GM18502 (cell line): ENCODE measurements at regions not wholly inside any gene's neighbourhood (a gene's known extent, or its start where the extent isn't known, plus 50 kb on each side); places are given as distances from the start of the nearest gene placed in this dataset.

ENCODE experiments used
- ATAC-seq: cut with Tn5 transposase; IDR thresholded peaks from one replicate; pipeline ENCODE4 v1.9.1; 2021; ENCODE audit warnings: mild to moderate bottlenecking; ENCODE audit not compliant: unreplicated experiment, poor library complexity

DNA sequence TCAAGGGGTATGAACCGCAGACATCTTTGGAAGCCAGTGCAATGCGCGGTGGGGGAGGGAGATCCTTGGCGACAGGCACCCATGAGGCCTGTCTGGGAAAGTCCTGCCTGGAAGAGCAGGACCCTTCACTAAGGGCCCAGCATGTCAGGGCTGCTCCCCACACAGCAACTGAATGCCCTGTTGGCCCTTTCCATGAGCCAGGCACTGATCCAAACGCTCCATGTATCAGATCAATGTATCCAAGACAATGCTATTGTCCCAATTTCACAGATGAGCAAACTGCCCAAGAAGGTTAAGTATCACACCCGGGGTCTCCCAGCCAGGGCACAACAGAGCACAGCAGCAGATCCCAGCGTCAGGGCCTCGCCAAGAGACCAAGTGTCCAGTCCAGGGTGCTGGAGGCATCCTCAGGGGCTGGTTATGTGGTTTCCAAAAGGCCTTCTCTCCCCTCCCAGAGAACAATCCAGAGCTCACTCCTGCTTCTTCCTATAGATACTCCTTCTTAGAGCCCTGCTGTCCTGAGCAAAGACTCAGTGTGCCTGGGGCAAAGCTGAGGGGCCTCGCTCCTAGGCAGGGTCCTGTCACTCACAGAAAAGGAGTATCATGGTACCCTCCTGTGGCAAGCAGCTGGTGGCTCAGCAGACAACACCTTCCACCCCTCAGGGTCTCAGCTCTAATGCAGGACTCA lies 328.0 kb downstream of the NPHP4 start:
- no peak for ATAC-seq

DNA sequence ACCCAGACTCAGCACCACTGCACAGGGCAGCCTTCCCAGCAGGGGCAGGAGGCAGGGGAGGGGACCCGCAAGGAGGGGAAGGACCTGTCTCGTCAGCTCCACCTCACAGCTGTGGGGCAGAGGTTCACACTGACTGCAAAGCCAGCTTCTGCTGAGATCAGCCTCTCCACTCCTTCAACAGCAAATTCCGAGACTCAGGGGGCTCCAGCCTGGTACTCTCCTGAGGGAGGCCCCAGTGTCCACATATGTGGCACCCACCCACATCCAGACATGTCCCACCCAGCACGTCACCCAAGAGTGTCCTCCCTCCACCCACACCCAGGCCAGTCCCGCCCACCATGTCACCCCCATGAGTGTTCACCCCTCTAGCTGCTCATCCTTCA lies 329.5 kb downstream of the NPHP4 start:
- no peak for ATAC-seq

DNA sequence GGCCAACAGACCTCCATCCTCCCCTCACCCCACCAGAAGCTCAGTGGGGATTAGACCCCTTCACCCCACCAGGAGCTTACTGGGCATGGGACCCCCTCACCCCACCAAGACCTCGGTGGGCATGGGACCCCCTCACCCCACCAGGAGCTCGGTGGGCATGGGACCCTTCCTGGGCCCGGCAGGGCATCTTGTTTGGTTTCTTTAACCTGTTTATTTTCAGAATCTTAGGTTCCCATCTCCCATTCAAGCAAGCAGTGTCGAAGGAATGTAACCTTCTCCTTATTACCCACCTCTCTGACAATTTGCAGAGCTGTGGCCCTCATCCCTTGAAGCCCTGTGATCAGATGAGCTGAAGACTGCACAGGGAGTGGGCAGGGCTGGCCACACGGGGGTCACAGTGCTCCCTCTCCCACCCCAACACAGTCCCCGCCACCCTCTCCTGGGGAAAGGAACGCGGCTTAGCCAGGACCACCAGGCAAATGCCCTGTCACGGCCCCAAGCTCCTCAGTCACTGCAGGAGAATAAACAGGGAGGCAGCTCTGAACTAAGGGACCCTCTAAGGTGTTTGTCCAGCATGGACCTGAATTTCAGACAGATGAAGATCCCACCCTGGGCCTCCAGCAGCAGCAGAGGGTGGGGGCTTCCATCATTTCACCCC lies 330.0 kb downstream of the NPHP4 start:
- ATAC-seq = no peak

DNA sequence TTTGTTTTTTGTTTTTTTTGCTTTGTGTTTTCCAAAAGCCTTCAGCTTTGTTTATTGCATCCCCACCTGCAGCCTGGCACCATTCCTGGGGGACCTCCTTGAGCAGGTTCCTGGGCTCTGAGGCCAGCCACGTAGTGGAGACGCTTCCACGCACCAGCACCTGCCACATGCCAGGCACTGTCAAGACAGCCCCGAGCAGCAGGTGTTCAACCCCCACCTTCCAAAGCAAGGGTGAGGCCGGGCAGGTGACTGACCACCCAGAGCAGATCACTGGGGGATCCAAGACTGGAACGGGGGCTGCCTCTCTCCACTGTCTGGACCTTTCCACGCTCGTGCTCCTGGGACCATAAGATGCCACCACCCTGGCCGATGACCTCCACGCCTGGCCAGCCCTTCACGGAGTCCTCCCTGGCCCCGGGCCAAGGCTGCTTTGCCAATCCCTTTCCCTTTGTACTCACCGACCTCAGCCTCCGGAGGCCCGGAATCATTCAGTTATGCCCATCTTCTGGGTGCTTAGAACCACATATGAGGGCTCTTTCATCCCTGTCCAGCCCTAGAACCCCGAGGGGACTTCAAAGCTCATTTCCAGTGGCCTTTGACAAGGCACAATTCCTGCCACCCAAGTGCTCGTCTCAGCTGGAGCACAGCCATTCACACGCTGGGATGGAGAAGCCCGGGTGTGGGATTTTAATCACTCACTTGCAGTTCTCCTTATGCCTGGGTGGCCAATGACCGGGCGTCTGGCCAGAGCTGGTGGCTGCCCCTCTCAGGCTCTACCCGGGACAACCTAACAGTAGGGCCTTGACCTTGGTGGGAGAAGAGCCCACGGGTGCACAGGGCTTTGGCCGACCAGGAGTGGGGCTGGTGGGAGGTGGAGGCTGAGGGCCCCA lies 330.8 kb downstream of the NPHP4 start:
- no peak for ATAC-seq

DNA sequence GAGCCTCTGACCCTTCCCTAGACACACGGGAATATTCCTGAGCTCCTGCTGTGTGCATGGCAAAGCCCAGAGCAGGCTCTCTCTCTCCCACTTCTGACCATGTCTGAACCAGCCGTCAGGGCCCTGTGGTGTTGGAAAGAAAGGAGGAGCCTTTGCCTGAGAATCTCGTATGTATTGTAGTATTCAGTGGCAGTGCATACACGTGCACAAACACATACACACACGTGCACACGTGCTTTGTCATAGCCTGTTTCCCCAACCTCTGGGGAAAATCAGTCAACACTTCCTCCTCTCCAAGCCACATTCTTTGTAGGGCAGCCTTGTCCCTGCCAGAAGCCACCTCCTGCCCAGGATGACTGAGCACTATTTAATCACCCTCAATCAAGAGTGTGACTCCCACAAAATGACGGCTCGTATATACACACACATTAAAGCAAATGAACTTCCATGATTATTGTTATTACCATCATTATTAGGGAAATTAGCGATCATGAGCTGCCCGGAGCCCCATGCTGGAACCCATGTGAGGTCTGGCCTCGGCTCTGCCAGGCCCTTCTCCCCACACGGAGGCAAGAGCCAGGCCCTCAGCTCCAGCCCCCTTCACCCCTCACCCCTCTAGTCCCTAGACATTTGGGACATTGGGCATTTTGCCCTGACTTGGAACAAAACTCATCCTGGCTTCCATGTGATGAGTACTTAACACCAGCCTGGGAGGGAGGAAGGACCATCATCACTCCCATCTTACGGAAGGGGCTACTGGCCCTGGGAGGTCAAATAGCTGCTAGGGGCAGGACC lies 331.9 kb downstream of the NPHP4 start:
- no peak for ATAC-seq

DNA sequence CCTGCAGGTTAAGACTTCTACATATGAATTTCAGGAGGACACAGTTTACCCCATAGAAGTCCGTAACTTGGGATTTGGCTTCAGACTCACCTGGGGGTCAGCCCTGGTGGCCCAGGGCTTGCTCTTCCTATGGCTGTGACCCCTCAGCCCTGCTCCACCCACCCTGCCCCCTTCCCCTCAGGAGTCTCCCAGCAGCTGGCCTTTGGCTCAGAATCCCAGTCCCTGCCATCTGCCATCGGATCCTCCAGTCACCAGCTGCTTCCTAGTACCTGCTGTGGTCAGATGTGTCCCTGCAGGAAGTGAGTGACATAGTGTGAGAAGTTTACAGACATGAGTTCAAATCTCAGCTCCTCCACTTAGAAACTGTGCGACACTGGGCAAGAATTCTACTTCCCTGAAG lies 332.6 kb downstream of the NPHP4 start:
- no peak for ATAC-seq

DNA sequence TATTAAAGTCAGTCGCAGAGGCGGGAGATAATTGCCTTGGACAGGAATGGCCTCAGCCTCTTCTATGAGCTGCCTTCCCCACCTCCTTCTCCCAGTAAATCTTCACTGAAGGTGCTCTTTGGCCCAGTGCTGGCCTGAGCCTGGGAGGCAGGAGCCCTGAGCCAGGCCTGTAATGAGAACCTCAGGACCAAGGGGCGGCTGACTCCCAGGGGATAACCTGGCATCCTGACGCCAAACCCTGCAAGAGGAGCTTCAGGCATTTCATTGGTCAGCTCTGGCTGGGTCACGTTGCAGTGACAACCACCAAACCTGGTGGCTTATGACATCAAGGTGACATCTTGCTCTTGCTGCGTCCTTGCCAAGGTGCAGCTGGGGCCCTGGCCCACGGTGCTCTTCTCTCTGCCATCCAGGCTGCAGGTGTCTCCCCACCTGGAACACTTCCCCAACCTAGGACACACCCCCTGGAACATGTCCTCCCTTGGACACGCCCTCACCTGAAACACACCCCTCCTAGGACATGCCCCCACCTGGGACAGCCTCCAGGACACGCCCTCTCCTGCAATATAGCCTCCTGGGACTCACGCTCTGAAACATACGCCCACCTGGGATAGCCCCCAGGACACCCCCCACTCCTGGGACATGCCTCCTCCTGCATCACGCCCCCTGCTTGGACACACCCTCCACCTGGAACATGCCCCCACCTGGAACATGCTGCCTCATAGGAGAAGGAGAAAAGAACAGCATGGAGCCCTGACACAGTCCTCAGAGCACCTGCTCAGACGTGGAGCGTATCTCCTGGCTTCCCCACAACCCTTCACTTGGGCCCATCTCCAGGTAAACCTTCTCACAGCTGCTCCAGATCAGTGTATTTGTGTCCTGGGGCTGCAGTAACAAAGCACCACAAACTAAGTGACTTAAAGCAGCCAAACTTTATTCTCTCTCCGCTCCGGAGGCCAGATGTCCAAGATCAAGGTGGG lies 333.6 kb downstream of the NPHP4 start:
- no peak for ATAC-seq

DNA sequence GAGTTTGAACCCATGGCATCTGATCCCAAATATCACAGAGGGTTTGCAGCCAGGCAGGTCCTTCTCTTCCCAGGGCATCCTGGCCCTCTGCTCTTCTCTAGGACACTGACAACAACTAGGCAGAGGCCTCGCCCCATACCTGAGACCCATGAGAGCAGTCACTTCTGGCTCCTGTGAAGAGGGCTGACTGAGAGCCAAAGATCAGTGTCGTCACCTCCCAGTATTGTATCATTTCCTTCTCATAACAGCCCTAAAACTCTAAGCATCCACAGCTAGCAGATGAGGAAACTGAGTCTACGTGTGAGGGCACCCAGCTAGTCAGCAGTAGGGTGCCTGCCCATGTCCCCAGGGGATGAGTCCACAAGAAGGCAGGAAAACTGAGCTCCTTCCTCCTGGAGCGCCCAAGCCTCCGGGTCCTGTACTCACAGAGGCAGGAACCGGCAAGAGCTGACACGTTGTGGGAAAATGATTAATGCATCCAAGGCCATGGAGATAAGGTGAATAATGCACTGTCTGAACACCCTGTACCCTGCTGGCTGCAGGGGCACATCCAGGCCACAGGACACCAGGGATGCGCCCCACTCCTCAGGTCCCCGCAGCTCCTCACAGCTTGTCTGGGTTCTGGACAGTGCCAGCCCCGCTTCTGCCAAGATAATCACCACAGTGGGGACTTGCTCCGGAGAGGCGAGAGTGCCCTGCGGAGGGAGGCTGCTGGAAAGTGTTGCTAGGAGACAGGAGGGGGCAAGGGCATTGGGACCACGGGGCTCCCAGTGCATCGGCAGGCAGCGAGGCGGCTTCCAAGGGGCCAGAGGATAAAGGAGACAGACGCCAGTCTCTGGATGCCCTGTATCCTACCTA lies 340.0 kb downstream of the NPHP4 start:
- ATAC-seq = no peak

DNA sequence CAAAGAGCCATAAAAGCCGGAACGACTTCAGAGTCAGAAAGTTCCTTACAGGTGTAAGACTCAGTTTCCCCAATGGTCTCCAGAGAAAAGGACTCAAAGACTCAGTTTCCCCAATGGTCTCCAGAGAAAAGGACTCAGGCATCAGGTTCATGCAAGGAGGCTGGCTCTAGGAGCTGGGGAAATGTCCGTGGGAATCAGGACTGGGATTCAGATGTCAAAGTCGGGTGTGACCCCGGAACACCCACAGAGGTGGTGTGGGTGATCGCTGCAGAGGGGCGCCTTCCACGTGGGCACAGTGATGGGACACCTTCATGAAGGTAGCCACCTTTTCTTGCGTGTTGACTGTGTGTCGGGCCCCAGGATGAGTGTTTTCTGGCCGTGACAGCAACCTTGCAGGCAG lies 340.8 kb downstream of the NPHP4 start:
- ATAC-seq = no peak

DNA sequence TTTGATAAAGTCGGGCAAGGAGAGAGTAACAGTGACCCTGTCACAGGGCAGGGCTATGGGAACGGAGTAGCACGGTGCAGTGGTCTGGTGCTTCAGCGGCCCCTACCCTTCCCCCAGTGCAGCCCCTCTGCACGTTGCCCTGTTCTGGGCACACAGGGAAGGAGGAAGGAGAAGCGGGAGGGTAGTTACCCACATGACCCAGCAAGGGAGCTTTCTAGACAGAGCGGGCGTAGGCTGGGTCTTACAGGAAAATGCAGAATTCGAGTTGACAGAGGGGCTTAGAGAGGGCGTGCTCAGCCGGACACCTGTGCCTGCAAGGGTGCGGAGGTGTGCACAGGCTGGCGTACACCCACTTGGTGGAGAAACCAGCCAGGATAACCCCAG lies 341.2 kb downstream of the NPHP4 start:
- no peak for ATAC-seq

DNA sequence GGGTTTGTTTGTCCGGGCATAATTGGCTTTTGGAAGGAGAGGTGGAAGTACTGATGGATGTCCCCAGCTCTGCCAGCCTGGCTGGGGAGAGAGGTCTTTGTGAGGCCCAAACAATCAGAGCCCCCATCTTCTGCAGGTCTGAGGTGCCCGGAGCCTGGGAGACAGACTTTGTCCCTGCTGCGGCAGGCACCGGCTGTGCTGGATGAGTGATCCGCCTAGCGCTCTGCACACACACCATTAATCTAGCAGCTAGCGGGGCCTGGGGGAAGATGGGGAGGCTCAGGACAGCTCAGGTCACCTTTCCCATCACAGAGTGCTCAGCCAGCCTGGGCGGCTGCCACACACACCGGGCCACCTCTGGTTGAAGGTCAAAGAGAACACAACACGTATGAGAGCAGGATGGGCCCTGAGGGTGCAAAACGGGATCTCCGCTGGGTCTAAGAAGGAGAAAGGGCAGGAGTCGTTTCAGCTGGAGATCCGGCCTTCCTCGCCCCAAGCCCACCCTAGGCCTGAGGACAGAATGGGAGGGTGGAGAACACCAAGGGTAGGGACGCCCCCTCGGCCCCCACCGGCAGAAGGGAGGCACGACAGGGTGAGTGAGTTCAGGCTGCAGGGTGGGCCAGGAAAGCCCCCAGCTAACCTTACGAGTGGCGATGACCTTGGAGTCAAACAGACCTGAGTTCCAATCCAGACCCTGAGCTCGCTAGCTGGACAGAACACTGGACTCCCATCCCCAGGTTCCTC lies 341.8 kb downstream of the NPHP4 start:
- no peak for ATAC-seq

DNA sequence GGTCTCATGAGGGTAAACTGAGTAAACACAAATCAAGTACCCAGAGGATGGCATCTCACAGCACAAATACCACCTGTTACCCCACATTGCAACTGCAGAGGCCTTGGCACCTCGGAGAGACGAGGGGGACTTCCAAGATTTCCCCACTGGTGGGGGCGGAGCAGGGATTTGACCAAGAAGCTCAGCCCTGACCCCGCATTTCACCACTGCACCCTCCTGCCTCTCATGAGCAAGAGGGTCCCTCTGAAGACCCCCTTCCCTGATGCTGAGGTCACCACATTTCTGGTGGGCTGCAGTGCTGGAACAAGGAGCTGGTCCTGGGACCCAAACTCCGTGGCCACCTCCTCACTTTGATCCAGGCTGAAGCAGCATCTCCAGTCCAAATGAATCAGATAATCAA lies 342.4 kb downstream of the NPHP4 start:
- no peak for ATAC-seq

DNA sequence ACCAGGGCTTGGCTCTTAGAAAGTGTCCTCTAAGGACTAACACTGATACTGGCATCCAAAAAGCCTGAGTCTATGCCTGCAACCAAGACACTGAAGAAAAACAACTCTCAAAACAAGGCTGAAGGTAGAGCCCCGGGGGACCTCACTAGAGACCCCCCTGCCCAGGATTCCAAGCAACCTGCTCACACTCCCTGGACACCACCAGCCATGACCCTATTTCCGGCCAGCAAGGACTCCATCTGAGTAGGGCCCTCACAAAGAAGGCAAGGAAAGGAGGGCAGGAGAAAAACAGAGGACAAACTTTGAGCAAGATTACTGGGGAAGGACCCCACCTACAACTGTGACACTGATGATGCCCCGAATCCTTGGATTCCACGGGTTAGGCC lies 343.1 kb downstream of the NPHP4 start:
- no peak for ATAC-seq

DNA sequence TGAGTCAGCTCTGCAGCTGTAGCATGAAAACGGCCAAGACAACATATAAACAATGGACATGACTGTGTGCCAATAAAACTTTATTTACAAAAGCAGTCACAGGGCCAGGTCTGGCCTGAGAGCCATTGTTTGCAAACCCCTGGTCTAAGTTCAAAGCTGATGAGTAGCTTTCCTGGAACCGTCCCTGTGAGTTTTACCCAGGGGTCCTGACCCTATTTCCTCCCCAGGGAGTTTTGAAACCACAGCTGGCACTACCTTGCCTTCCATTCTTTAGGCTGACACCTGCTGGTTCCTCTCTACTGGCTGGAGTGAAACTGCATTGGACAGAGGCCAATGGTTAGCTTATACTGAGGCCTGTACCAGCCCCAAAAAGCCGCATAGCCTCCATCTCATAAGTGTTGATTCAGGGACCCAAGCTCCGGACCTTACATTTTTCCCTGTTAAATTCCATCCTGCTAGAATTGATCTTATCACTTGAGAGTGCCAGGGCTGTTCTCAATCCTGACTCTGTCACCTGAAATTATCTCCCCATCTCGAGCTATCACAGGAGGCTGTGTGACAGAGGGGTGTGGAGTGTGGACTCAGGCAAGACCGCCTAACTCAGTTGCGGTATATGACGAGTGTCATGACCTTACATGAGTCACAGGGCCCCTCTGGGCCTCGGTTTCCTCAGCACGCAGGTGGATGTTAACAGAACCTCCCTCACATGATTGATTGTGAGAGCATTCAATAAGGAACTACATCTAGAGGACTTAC lies 343.6 kb downstream of the NPHP4 start:
- ATAC-seq = no peak

DNA sequence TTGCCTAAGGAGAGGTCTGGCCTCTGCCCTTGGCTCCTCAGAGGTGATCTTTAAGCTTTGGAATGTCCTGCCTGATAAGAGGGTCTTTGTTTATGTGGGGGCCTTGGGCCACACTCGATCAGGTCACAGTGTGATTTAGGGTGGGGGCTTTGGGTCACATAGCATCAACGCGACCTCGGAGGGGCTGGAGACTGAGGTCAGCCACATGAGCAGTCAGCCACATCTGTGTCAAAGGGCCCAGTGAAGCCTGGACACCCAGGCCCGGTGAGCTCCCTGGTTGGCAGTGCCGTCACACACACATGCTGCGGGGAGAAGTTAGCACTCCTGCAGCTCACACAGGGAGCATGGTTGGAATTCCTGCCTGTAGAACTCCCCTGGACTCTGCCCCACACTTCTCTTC lies 345.0 kb downstream of the NPHP4 start:
- ATAC-seq = no peak

DNA sequence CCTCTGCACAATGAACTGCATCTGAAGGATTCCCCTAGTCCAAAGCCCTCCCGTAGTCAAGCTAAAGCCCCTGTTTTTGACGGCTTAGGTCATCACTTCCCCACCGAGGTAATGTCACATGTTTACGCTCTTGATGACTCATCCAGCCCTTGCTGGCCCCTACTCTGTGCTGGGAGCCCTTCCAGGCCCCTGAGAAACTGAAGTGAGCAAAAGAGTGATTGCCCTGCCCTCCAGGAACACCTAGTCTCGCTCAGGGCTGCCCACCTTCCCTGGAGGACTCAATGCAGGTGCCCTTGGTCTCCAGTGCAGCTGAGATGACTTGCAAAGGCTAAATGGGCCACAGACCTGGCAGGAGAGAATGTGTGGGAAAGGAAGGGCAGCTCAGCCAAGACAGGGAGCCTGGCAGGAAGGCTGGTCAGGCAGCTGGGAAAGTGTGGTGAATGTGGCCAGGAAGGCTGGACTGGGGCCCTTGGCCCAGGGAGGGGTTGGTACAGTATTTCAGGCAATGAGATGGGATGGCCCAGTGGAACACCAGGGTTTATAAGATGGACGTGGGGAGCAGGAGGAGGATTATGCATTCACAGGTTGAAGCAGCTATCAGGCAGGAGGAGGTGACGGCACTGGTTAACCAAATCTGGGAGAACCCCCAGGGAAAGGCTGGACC lies 345.6 kb downstream of the NPHP4 start:
- no peak for ATAC-seq

DNA sequence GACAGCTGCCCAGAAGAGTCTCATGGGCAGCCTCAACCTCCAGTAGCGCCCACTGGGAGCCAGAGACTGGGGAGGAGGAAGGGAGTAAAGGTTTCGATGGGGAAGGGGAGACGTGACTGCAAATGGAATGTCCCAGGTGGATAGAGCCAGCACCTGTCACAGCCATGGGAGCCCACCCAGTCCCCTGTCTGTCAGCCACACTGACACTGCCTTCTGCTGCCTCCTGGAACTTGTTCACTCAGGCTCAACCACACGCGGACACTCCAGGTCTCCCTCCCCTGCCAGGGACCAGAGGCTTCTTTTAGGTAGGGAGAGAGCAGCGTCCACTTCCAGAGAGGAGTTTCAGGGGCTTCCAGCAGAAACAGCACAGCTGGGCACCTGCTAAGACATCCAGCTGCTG lies 346.3 kb downstream of the NPHP4 start:
- no peak for ATAC-seq
